ENCODE measurements at regions not wholly inside any gene's neighbourhood (a gene's known extent, or its start where the extent isn't known, plus 50 kb on each side); places are given as distances from the start of the nearest gene placed in this dataset.

DNA sequence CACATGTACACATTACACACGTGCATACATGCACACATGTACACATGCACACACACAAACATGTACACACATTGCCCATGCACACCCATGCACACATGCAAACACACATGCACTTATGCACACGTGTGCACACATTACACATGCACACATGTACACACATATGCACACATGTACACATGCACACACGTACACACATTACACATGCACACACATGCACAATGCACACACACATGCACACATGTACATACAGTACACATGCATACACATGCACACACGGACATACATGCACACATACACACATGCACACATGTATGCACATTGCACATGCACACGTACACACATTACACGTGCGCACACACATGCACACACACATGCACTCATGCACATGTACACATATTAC, 95.3 kb upstream of the TTC34 start:
- Histone ChIP-seq H4K20me1 (ENCODE audit: low read length) (no peaks in the 10 kb centered on the region), H3F3A (ENCODE audit: low read length, unreplicated experiment) (peaks cover 9% of the 10 kb centered on the region), H2AFZ (ENCODE audit: low read length) (no peak overlapping the region), H3K27ac (ENCODE audit: low read length) (no peak overlapping the region), H3K9me2 (replicated peaks; ENCODE audit: low read length) (no peaks in the 10 kb centered on the region), H3K27me3 (ENCODE audit: low read length) (peaks cover 78% of the 10 kb centered on the region), H3K9ac (ENCODE audit: low read length) (no peak overlapping the region), H3K36me3 (ENCODE audit: low read depth, low read length) (no peaks in the 10 kb centered on the region), H3K4me3 (ENCODE audit: low read length) (no peak overlapping the region), H3K4me2 (ENCODE audit: low read length) (no peak overlapping the region), H3K9me3 (ENCODE audit: low read length) (peaks cover 7% of the 10 kb centered on the region; the same call in 1 of the 2 replicates), H3K4me1 (ENCODE audit: insufficient read depth, low read length) (no peaks in the 10 kb centered on the region), H3K79me2 (ENCODE audit: low read length) (no peaks in the 10 kb centered on the region)
- POLR2A ChIA-PET (ENCODE audit: unreplicated experiment) = no interaction called here
- no peak for DNase-seq
- CTCF ChIA-PET = no interaction called here
- intact Hi-C loops (cut with micrococcal nuclease) = no loop called here
- TF ChIP-seq EZH2 (IDR thresholded peaks at IDR 0.05; ENCODE audit: low read length, unreplicated experiment) (no peak), EZH2phosphoT487 (IDR thresholded peaks at IDR 0.05; ENCODE audit: borderline replicate concordance, low read length) (no peak)
- TF ChIP-seq, protein P1, sequence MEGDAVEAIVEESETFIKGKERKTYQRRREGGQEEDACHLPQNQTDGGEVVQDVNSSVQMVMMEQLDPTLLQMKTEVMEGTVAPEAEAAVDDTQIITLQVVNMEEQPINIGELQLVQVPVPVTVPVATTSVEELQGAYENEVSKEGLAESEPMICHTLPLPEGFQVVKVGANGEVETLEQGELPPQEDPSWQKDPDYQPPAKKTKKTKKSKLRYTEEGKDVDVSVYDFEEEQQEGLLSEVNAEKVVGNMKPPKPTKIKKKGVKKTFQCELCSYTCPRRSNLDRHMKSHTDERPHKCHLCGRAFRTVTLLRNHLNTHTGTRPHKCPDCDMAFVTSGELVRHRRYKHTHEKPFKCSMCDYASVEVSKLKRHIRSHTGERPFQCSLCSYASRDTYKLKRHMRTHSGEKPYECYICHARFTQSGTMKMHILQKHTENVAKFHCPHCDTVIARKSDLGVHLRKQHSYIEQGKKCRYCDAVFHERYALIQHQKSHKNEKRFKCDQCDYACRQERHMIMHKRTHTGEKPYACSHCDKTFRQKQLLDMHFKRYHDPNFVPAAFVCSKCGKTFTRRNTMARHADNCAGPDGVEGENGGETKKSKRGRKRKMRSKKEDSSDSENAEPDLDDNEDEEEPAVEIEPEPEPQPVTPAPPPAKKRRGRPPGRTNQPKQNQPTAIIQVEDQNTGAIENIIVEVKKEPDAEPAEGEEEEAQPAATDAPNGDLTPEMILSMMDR (conservative IDR thresholded peaks at IDR 0.05; ENCODE audit: low read depth, low read length) = no peak
- no TSS peak for BruUV-seq (replicated peaks)
- ATAC-seq = no peak

DNA sequence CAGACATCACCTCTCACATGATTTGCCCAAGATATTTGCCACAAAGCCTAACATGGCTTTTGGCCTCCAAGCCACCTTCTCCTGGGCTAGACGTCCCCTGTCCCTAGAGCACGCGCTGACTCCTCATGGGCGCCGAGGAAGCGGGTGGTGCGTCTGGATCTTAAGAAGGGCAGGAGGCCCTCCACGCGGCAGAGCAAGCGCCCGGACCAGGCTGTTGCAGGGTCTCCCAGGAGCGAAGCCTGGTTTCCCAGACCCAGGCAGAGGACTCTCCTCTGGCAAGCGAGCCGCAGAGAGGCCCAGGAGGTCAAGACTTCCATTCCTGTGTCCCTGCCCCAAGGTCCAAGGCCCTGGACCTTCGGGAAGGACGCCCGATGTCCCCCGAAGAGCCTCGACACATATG, 101.7 kb upstream of the TTC34 start:
- no peaks in the 10 kb centered on the region for H3K79me2 ChIP-seq (ENCODE audit: low read length)
- H3K9me2 ChIP-seq (replicated peaks; ENCODE audit: low read length) = no peaks in the 10 kb centered on the region
- ChIA-PET CTCF (no interaction called here), POLR2A (ENCODE audit: unreplicated experiment) (no interaction called here)
- peaks cover 88% of the 10 kb centered on the region for H3K27me3 ChIP-seq (ENCODE audit: low read length)
- BruUV-seq (replicated peaks) = no TSS peak
- no peak overlapping the region for H3K4me3 ChIP-seq (ENCODE audit: low read length)
- H3K27ac ChIP-seq (ENCODE audit: low read length) = no peak overlapping the region
- DNase-seq (no peak), ATAC-seq (no peak)
- no peak overlapping the region for H3K9ac ChIP-seq (ENCODE audit: low read length)
- H4K20me1 ChIP-seq (ENCODE audit: low read length) = no peaks in the 10 kb centered on the region
- H3K9me3 ChIP-seq (ENCODE audit: low read length) = no peaks in the 10 kb centered on the region
- no peak for TF ChIP-seq EZH2 (IDR thresholded peaks at IDR 0.05; ENCODE audit: low read length, unreplicated experiment)
- no peak for TF ChIP-seq EZH2phosphoT487 (IDR thresholded peaks at IDR 0.05; ENCODE audit: borderline replicate concordance, low read length)
- TF ChIP-seq, protein P1 (conservative IDR thresholded peaks at IDR 0.05; ENCODE audit: low read depth, low read length) = no peak
- intact Hi-C loops (cut with micrococcal nuclease) = no loop called here
- no peak overlapping the region for H2AFZ ChIP-seq (ENCODE audit: low read length)
- no peak overlapping the region for H3K4me2 ChIP-seq (ENCODE audit: low read length)
- no peaks in the 10 kb centered on the region for H3K4me1 ChIP-seq (ENCODE audit: insufficient read depth, low read length)
- no peaks in the 10 kb centered on the region for H3F3A ChIP-seq (ENCODE audit: low read length, unreplicated experiment)
- H3K36me3 ChIP-seq (ENCODE audit: low read depth, low read length) = no peaks in the 10 kb centered on the region

DNA sequence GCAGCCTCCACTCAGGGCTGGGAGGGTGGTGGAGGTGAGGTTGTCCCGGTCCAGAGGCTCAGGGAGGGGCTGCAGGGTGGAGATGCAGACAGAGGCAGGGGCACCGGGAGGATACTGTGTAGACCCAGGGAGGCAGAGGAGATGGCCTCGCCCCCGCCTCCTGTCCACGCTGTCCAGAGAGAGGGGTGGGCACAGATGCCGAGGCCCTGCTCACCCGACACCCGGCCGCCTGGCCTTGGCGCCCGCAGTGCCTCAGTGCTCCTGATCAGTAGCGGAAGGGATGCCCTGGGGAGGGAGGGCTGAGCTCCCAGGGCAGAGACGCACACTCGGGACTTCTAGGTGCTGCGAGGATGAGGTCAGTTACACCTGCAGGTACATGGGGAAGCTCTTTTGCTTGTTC, 102.7 kb upstream of the TTC34 start:
- H3K79me2 ChIP-seq (ENCODE audit: low read length) = no peaks in the 10 kb centered on the region
- BruUV-seq (replicated peaks) = no TSS peak
- H3K9me3 ChIP-seq (ENCODE audit: low read length) = no peaks in the 10 kb centered on the region
- H3K4me2 ChIP-seq (ENCODE audit: low read length) = no peak overlapping the region
- peaks cover 90% of the 10 kb centered on the region for H3K27me3 ChIP-seq (ENCODE audit: low read length)
- no peaks in the 10 kb centered on the region for H4K20me1 ChIP-seq (ENCODE audit: low read length)
- no peaks in the 10 kb centered on the region for H3K36me3 ChIP-seq (ENCODE audit: low read depth, low read length)
- ATAC-seq = no peak
- H3F3A ChIP-seq (ENCODE audit: low read length, unreplicated experiment) = no peaks in the 10 kb centered on the region
- H3K4me3 ChIP-seq (ENCODE audit: low read length) = no peak overlapping the region
- intact Hi-C loops (cut with micrococcal nuclease) = no loop called here
- H3K4me1 ChIP-seq (ENCODE audit: insufficient read depth, low read length) = no peaks in the 10 kb centered on the region
- no peak overlapping the region for H3K27ac ChIP-seq (ENCODE audit: low read length)
- CTCF ChIA-PET = no interaction called here
- TF ChIP-seq EZH2 (IDR thresholded peaks at IDR 0.05; ENCODE audit: low read length, unreplicated experiment) (no peak), EZH2phosphoT487 (IDR thresholded peaks at IDR 0.05; ENCODE audit: borderline replicate concordance, low read length) (no peak)
- TF ChIP-seq, protein P1 (conservative IDR thresholded peaks at IDR 0.05; ENCODE audit: low read depth, low read length) = no peak
- no peak overlapping the region for H2AFZ ChIP-seq (ENCODE audit: low read length)
- no peaks in the 10 kb centered on the region for H3K9me2 ChIP-seq (replicated peaks; ENCODE audit: low read length)
- no peak overlapping the region for H3K9ac ChIP-seq (ENCODE audit: low read length)
- POLR2A ChIA-PET (ENCODE audit: unreplicated experiment) = no interaction called here
- no peak for DNase-seq

Data from PC-3 (cell line).